ENCODE measurements at regions not wholly inside any gene's neighbourhood (a gene's known extent, or its start where the extent isn't known, plus 50 kb on each side); places are given as distances from the start of the nearest gene placed in this dataset.

DNA sequence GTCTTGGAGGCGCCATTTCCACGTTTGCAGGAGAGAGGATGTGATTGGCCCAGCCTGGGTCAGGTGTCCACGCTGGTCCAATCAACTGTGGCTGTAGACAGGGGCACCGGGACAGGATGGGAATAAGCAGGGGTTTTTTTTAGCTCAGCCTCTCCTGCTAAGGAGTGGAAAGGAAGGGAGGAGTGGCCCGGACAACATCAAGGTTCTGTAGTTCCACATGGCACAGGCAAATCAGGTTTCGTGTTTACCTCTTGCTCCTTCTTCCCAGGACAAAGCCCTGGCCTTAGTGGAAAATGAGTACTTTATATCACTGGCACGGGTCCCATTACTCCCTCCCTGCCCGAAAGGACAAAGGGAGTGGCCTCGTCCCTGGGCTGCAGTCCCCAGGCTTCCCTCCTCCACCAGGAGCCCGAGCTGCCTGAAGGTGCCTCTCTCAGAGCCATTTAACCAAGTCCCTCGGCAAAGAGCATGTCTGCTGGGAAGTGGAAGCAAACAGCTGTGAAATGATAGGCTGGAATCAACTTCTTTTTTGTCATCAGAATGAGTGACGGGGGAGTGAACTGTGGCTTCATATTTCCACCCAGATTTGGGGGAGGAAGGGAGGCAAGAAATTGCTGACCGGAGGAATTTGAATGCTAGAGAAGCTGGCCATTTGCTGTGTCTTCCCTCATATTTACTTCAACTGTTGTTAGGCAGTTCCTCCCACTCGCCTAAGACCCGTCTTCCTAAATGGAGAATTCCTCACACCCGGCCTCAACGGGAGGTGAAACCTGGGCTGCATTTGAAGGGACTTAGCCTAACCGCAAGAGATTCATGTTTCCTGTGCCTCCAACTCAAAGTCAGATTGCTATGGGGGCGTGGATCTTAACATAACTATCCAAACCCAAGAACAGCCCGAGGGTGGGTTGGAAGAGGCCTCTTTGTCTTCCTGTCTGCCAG lies 84.9 kb upstream of the SLC44A3 start:
- DNase-seq (ENCODE audit: low read depth), result no peak

DNA sequence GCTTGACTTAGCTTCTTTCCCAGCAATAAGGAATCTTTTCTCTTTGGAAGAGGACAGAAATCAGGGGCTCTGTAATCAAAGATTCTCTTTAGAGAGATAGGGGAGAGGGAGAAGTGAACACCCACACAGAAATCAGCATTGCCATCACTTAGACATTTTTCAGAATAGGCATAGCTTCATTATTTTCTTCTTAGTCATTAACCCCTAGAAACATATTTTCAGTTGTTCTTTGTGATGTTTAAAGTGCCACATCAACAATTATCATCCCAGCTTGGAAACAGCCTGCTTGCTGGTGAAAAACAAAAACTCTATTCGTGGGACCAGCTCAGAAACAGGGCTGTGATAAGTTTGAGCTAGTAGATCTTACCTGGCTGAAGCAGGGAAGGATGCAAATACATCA lies 88.3 kb upstream of the SLC44A3 start:
- DNase-seq (ENCODE audit: low read depth), result no peak

DNA sequence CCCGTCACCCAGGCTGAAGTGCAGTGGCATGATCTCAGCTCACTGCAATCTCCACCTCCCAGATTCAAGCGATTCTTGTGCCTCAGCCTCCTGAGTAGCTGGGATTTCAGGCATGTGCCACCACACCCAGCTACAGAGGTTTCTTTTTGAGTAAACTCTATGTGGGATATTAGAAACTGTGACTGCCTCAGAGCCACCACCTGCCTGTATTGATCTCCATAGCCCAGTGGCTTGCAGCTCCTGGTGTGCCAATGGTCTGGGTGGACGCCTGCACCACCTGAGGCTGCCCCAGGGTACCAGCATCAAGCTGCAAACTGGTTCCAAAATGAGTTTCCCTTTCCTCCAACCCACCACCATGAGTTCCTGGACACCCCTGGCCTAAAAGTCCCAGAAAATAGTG lies 89.7 kb upstream of the SLC44A3 start:
- DNase-seq (ENCODE audit: low read depth), result no peak

DNA sequence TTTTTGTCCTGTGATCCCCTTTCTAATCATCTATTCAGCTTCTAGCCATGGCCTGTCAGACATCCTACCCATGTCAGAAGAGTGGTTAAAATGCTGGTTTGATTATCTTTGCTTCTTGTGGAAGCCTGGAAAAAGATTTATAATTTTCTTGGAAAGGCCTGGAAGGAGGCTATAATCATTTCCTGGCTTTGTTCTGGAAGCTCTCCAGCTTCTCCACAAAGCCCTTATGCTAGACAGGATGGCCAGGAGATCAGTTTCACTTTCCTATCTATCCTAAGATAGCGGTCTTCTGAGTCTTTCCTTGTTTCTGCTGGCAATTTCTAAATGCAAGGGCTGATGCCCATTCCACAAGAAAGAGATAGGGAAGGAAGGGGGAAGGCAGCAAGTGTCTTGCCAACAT lies 90.9 kb upstream of the SLC44A3 start:
- no peak for DNase-seq (ENCODE audit: low read depth)

DNA sequence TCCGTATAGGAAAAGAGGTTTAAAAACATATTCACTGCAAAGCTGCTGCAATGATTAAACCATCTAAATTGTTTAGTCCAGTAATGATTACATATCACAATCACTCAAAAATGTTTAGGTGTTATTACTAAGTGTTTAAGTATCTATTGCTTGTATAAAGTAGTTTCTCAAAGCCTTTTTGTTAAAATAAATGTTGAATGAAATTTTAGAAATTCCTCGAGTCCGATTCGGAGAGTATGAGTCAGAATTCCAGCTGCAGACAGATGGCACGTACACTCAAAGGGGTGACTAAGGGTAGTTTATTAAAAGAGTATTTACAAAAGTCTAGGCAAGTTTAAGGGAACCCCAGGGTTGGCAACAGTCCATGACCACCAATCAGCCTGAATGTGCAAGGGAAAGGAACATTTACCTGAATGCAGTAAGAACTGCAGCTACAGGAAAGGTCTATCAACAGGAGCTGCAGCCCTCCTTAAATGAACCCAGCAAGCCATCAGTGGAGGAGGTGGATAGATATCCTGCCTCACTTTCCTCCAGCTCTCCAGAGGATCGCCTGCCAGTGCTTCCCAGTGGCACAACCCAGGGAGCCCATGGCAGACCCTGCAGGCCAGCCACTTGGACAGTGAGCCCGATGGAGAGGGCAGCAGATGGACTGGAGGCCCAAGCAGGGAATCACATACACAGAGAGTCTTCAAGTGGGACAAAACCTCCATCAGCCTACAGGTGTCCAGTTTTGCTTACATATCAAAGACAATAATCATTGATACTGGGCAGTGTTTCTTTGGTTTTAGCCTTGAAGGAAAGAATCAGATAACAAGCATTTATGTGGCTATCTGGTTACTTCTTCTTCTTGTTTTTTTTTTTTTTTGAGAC lies 92.1 kb upstream of the SLC44A3 start:
- no peak for DNase-seq (ENCODE audit: low read depth)

DNA sequence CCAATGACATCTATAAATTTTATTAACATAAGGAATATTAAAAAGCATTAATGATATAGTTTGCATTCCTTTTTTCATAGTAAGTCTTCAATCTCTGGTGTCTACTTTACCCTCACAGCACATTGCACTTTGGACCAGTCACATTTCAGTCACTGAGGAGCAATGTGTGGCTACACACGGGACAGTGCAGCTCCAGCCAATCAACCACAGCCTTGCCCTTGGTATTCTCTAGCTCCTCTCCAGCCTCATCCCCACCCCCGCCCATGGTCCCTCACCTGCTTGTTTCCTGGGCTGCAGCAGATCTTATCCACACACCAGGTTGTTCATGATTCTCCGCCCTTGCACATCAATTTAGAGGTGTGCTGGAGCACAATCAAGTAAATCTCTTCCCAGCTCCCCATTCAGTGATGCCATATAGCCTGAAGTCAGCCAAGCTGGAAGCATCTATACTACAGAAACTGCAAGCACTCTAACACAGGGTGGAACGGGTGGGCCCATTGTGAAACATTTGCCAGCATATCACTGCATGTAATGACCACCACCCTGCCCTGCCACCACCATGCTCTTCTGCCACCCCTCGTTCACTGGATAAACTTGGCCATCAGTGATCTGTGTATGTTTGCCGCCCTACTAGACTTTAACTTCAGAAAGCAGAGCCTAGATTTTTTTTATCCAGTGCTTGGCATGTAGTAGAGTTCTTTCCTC lies 93.0 kb upstream of the SLC44A3 start:
- DNase-seq (ENCODE audit: low read depth), result no peak

DNA sequence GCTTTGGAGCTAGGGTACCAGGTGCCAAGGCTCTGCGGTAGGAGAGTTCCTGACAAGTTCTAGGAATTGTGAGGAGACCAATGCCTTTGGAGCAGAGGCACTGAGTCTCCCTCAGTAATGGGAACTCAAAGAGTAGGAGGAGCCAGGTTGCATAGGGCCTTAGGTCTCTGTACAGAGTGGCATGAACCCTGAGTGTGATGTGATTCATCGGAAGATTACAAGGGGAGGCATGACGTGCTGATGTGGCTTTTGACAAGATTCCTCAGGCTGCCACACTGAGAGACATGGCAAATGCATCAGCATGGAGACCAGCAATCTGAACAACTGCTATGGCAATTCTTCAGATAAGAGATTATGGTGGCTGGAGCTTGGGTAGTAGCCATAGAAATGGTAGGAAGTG lies 94.6 kb upstream of the SLC44A3 start:
- no peak for DNase-seq (ENCODE audit: low read depth)

DNA sequence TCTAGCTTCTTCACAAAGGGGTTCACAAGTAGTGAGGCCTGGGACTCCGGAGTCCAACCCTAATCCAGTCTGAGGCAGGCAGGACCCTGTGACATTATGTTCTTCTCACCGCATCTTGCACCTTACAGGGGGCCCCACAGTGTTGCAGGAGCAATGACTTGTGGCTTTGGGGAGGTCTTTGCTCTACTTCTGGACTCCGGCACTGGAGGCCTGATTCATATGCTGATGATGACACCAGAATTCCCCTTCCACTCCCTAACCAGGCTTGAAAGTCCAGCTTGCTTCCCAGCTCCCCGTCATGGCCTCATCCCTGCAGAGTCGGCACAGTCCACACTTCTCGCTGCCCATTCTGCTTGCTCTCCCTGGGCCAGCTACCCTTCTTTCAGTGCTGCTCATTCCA lies 96.3 kb upstream of the SLC44A3 start:
- DNase-seq (ENCODE audit: low read depth), result no peak

DNA sequence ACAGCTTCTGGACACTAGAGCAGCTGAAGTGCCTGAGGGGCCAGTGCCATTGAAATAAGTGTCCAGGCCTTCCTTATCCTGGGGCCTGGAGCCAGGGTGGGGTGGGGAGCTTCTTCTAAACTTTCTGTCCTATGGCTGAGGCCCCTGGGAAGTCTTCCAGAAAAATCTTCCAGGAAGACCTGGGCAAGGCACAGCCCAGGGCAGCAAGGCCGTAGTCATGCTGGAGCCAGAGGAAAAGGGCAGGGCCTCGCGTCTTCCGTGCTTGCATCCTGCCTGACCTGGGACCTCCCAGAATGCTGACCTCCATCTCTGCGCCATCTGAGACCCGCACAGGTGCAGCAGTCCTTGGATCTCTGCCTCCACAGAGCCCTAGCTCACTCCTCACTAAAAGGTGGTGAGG lies 96.7 kb upstream of the SLC44A3 start:
- no peak for DNase-seq (ENCODE audit: low read depth)

DNA sequence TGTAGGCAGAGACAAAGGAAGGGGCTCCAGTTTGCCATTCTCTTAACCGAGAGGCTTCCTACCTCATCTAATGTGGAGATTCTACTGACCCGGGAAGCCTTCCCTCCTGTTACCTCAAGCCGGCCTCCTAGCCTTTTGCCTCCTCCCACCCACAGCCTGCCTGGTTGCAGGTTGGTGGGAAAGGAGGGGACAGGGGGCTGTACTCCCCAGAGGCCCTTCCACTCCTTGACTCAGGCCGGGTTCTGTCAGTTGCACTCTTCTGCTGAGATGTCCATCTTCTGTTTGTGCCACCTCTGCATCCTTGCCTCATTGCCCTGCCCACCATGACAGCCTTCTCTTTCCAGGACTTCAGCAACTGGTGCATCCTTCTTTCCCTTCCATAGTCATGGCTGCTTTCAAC lies 98.0 kb upstream of the SLC44A3 start:
- DNase-seq (ENCODE audit: low read depth), result no peak

DNA sequence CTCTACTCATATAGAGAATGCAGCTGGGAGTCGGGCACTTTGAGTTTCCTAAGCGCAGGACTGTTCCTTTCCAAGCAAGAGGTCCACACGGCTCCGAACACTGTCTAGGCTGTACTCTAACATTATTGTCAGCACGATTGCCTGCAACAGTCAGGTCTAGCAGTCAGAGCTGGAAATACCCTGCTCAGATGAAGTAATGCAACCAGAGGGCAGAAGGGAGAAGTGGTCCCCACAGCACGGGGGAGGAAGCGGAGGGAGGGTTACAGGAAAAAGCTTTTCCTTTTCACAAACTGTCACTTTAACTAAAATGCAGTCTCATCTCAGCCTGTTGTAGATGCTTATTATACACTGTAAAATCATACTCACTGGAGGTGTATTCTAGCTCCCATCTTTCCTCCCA lies 98.9 kb upstream of the SLC44A3 start:
- DNase-seq (ENCODE audit: low read depth), result no peak

DNA sequence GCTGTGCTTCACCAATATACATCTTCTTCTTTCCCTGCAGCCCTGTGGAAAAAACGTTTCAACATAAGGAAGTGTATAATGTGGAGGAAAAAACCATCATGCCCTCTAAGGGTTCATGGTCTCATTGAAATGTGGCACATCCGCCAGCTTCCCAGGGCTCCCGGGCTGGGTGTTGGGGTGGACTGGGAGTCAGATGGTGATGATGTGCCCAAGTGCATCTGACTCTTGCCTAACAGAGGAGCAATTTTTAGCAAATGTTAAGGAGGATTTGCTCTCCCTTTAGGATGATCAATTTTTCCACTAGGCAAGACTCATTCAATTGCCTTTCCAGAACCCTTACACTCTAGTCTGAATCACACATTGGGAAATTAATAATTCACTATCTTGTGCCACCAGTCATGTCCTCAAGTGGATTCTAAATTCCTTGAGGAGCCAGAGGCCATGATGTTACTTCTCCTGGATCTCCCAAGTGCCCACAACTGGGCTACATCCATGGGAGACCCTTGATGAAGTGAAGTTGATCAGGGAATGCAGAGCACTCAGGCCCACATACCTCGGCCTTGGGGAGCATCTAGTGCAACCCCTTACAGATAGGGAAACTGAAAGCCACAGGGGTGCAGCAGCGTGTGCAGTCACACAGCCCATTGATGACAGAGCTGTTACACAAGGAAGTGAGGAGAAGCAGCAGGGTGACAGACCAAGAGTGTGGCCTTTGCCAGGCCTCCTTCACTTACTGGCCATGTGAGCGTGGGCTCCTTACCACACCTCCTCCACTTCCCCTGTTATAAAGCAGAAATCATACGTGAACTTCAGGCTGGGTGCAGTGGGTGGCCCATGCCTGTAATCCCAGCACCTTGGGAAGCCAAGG lies 100.0 kb upstream of the SLC44A3 start:
- DNase-seq (ENCODE audit: low read depth), result no peak

DNA sequence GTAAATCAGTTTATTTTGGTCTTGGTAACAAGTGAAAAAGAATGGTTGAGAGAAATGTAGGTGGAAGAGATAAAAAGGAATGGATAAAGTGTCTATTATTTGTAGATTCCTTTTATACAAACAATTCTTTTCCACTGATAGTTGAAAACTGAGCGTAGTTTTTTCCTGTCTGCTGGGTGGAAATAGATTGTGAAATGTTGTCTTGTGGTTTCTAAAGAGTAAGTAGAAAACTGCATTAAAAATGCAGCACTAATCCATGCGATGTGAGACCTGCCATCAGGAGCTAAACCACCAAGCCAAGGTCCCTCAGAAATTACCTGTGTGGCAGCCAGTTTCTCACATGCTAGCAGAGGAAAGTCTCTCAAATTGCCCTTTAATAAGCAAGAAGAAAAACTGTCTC lies 103.2 kb upstream of the SLC44A3 start:
- no peak for DNase-seq (ENCODE audit: low read depth)

DNA sequence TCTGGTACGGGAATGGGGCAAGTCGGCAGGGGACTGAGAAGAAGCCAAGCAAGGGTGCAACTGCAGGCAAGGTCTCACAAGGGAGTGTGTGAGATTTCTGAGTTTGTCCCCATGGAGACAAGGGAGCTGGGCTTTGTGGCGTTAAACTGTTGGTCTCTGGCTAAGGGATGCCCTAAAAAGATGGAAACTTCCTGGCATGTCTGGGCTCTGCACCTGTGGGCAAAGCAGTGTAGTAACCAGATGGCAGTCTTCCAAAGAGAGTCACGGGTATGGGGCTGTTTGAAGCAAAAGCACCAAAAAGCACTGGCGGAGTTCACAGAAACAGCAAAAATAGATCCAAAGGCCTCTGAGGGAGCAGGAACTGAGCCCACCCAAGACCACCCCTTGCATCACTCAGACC lies 104.8 kb upstream of the SLC44A3 start:
- DNase-seq (ENCODE audit: low read depth), result no peak

DNA sequence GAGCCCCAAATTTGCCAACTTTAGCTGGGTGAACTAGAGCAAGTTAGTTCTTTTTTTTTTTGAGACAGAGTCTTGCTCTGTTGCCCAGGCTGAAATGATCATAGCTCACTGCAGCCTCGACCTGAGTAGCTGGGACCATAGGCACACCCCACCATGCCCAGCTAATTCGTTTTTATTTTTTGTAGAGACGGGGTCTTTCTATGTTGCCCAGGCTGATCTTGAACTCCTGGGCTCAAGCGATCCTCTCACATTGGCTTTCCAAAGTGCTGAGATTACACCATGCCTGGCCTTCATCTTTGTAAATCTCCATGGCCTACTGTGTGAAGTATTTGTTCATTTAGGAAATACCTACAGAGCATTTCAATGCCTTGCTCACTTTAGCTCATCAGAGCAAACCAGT lies 105.6 kb upstream of the SLC44A3 start:
- no peak for DNase-seq (ENCODE audit: low read depth)

DNA sequence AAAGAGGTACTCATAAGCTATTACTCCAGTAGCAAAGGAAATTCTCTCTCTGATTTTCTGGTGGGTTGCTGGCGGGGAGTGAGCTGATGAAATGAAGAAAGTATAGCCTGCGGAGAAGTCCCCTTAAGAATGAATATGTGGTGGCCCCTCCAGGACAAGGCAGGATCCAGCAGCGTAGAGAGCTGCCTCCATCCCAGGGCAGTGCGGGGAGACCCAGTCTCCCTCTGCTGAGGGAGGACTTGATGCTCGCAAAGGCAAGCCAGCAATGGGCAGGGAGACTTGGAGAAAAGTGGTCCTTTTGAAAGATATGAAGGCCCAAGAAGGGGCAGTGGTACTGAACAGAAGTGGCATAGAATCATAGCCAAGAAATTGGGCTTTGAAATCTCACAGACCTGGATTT lies 106.0 kb upstream of the SLC44A3 start:
- DNase-seq (ENCODE audit: low read depth), result no peak

DNA sequence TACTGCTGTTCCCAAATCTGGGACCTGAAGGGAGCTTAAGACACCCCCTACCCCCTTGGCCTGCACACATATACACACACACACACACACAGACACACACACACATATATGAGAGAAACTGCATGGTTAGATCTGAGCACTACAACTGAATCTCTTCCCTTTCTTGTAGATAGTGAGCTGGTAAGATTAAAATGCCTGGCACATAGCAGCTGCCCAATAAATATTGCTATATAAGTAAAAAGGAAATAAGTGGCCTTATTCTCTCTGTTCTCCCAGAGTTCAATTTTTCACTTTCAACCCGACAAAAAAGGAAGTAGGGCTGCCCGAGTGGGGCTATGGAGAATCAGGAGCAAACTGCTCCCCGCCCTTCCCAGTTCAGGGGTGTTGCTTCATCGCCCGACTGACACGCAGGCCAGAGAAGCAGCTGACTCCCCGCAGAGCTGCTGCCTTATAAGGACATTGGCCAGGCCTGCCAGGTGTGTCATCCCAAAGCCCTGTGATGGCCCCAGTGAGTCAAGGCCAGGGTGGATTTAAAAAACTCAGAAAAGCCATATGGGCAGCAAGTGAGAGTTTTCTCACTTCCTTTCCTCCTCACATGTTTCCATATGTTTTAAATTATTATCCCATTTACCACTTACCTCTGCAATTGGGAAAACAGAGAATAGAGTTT lies 106.5 kb upstream of the SLC44A3 start:
- peak; percentile 45 for DNase-seq (ENCODE audit: low read depth)

DNA sequence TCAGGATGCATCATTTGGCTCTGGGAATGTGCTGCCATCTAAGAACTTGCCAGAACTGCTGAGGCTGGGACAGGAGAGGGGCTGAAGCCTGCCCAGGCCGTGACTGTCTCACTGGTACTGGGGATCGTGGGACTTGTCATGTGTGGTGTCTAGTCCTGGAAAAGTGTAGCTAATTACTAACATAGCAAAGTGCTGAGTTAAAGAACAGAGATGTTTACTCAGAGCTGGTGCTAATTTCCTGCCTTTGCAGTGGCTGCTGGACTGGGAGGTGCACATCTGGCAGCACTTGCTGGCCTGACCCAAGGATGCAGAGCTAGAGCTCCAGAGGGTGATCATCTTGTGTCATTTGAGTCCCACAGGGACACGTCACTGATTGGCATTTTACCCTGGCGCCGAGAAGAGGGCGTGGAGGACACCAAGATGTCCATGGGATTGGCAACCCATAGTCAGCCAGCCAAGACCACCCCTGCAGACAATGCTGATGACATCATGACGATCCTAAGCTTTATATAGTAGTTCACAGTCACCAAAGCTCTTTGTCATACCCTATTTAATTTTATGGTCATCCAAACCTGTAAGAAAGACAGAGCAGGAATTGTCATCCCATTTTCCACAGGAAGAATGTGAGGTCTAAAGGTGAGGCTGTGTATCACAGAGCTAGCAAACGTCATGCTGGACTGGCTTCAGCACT lies 110.1 kb upstream of the SLC44A3 start:
- DNase-seq (ENCODE audit: low read depth), result no peak

DNA sequence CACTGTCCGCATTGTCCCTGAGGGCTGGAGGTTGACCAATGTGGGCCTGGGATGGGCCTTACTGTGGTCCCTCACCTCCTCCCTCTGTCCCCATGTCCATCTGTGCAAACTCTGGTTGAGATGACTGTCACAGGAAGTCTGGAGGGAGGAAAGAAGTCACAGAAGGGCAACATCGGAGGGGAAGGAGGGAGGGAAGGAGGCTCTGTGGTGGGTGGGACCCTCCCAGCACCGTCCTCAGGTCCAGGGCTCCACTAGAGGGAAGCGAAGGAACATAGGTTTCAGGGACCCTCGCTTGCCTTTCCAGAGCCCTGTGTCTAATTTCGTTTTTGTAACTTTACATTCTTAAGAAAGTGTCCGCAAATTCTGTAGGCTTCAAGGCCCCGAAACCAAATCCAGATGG lies 111.3 kb upstream of the SLC44A3 start:
- no peak for DNase-seq (ENCODE audit: low read depth)

DNA sequence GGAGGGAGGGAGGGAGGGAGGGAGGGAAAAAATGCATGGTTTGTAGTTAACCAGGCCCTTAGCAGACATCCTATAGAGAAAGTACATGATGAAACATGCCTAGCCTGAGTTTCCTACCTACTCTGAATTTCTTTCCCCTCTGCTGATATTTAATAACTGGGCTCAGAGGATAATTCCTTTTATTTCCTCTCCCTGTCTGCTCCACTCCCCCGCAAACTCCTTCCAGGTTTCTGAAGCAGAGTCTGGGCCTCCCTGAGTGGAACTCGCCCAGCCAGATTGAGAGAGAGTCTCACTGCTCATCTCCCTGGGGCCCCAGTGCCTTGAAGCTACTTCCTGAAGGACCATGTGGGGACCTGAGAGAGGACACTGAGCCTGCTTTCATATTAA lies 111.9 kb upstream of the SLC44A3 start:
- DNase-seq (ENCODE audit: low read depth), result no peak

Measured in forelimb muscle (tissue), 1 donor.